Panc1 (cell line): ENCODE measurements at regions not wholly inside any gene's neighbourhood (a gene's known extent, or its start where the extent isn't known, plus 50 kb on each side); places are given as distances from the start of the nearest gene placed in this dataset.

Source experiments
- ATAC-seq: fragments of 200-7000 bp; cut with Tn5 transposase; 2 replicates; pipeline ENCODE4 v1.9.1; 2020; ENCODE audit warnings: mild to moderate bottlenecking, moderate library complexity
- BruUV-seq: library from RNA; stranded (reverse); fragments of 400-500 nt; replicated peaks from 2 replicates; lab custom pipeline; 2021; lab: Mats Ljungman, UMichigan
- CTCF ChIA-PET: fragments of 300-600 bp; sonication (Branson Sonifier 250); formaldehyde crosslinking; loops from one replicate; lab custom pipeline; 2022; ENCODE audit warnings: antibody characterized with exemption; lab: Charles Lee
- POLR2A ChIA-PET: fragments of 300-600 bp; sonication (Branson Sonifier 250); formaldehyde crosslinking; loops from one replicate; lab custom pipeline; 2022; ENCODE audit warnings: antibody characterized with exemption; lab: Charles Lee
- DNase-seq: peaks from one replicate; pipeline ENCODE4 v3.0.0-alpha.2; 2010; ENCODE audit warnings: low read depth, low spot score
- H3K27ac ChIP-seq: 2 replicates; pipeline ENCODE4 v1.5.1; 2011; ENCODE audit warnings: mild to moderate bottlenecking, low read length, inconsistent platforms
- H3K27me3 ChIP-seq: fragments of 200-500 bp; sonication (Bioruptor generic); 2 replicates; pipeline ENCODE4 v1.6.0; 2014; ENCODE audit warnings: low read length, inconsistent platforms; ENCODE audit not compliant: control insufficient read depth, insufficient read depth
- H3K36me3 ChIP-seq: fragments of 200-500 bp; sonication (Bioruptor generic); 2 replicates; pipeline ENCODE4 v1.5.1; 2014; ENCODE audit warnings: inconsistent platforms, mild to moderate bottlenecking, low read length, moderate library complexity; ENCODE audit not compliant: control insufficient read depth, insufficient read depth
- H3K4me1 ChIP-seq: 2 replicates; pipeline ENCODE4 v1.5.1; 2011; ENCODE audit warnings: inconsistent platforms, mild to moderate bottlenecking, low read length, moderate library complexity; ENCODE audit not compliant: control insufficient read depth, insufficient read depth
- H3K4me3 ChIP-seq, 2 experiments: 2 replicates each; pipeline ENCODE4 v1.5.1; 2011 to 2012; ENCODE audit warnings: low read depth in 2 of 2, low read length in 2 of 2, mild to moderate bottlenecking in 2 of 2, inconsistent platforms in 1 of 2, moderate library complexity in 1 of 2
- H3K9me3 ChIP-seq: fragments of 200-500 bp; sonication (Bioruptor generic); 2 replicates; pipeline ENCODE4 v1.5.1; 2014; ENCODE audit warnings: low read depth, mild to moderate bottlenecking, inconsistent platforms, low read length, moderate library complexity; ENCODE audit not compliant: control insufficient read depth, insufficient read depth
- POLR2AphosphoS5 ChIP-seq: IDR thresholded peaks from 2 replicates; pipeline ENCODE4 v1.6.1; 2012; ENCODE audit warnings: mild to moderate bottlenecking, low read depth, low read length, moderate library complexity
- SIN3A ChIP-seq: IDR thresholded peaks from 2 replicates; pipeline ENCODE4 v1.6.1; 2012; ENCODE audit warnings: low read depth, mild to moderate bottlenecking, low read length, moderate library complexity, borderline replicate concordance; ENCODE audit not compliant: insufficient read depth
- TCF7L2 ChIP-seq: IDR thresholded peaks from 2 replicates; pipeline ENCODE4 v1.6.1; 2011; ENCODE audit warnings: mild to moderate bottlenecking, low read depth, low read length, inconsistent platforms
- in situ Hi-C: cut with HindIII; loops from 2 replicates; pipeline ENCODE4 v1.10.0; 2016; ENCODE audit warnings: low sequenced_read_pairs, low pct_unique_long_range_greater_than_20kb
- intact Hi-C: fragments of 100-400 bp; cut with micrococcal nuclease; formaldehyde crosslinking; loops from one replicate; pipeline ENCODE4 v1.10.0; 2022; ENCODE audit not compliant: unreplicated experiment
- TF ChIP-seq, protein P1 (sequence below): fragments of 450-650 bp; IDR thresholded peaks from 2 replicates; pipeline ENCODE4 v1.5.1; 2017; ENCODE audit warnings: mild to moderate bottlenecking
- TF ChIP-seq, protein P2 (sequence below), 2 experiments: IDR thresholded peaks; 2 replicates each; pipeline ENCODE4 v1.6.1; 2011 to 2012; ENCODE audit warnings: low read depth in 2 of 2, control low read depth in 1 of 2, low read length in 1 of 2, mild to moderate bottlenecking in 1 of 2, moderate library complexity in 1 of 2; ENCODE audit not compliant: insufficient read depth in 1 of 2

GRCh38 chr7:115831371-115831770, 199.2 kb downstream of the TFEC start:
- BruUV-seq, result no TSS peak
- CTCF ChIA-PET, result no interaction called here

GRCh38 chr7:115827305-115828045, 203.1 kb downstream of the TFEC start:
- no peak for ATAC-seq
- H3K36me3 ChIP-seq, result no peaks in the 10 kb centered on the region
- H3K9me3 ChIP-seq, result no peaks in the 10 kb centered on the region
- intact Hi-C loops, result no loop called here
- CTCF ChIA-PET, result no interaction called here
- no peak for DNase-seq
- TF ChIP-seq POLR2AphosphoS5 (no peak), TCF7L2 (no peak), SIN3A (no peak)
- TF ChIP-seq, protein P1, sequence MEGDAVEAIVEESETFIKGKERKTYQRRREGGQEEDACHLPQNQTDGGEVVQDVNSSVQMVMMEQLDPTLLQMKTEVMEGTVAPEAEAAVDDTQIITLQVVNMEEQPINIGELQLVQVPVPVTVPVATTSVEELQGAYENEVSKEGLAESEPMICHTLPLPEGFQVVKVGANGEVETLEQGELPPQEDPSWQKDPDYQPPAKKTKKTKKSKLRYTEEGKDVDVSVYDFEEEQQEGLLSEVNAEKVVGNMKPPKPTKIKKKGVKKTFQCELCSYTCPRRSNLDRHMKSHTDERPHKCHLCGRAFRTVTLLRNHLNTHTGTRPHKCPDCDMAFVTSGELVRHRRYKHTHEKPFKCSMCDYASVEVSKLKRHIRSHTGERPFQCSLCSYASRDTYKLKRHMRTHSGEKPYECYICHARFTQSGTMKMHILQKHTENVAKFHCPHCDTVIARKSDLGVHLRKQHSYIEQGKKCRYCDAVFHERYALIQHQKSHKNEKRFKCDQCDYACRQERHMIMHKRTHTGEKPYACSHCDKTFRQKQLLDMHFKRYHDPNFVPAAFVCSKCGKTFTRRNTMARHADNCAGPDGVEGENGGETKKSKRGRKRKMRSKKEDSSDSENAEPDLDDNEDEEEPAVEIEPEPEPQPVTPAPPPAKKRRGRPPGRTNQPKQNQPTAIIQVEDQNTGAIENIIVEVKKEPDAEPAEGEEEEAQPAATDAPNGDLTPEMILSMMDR, result no peak
- TF ChIP-seq, protein P2, sequence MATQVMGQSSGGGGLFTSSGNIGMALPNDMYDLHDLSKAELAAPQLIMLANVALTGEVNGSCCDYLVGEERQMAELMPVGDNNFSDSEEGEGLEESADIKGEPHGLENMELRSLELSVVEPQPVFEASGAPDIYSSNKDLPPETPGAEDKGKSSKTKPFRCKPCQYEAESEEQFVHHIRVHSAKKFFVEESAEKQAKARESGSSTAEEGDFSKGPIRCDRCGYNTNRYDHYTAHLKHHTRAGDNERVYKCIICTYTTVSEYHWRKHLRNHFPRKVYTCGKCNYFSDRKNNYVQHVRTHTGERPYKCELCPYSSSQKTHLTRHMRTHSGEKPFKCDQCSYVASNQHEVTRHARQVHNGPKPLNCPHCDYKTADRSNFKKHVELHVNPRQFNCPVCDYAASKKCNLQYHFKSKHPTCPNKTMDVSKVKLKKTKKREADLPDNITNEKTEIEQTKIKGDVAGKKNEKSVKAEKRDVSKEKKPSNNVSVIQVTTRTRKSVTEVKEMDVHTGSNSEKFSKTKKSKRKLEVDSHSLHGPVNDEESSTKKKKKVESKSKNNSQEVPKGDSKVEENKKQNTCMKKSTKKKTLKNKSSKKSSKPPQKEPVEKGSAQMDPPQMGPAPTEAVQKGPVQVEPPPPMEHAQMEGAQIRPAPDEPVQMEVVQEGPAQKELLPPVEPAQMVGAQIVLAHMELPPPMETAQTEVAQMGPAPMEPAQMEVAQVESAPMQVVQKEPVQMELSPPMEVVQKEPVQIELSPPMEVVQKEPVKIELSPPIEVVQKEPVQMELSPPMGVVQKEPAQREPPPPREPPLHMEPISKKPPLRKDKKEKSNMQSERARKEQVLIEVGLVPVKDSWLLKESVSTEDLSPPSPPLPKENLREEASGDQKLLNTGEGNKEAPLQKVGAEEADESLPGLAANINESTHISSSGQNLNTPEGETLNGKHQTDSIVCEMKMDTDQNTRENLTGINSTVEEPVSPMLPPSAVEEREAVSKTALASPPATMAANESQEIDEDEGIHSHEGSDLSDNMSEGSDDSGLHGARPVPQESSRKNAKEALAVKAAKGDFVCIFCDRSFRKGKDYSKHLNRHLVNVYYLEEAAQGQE (IDR thresholded peaks at IDR 0.05; ENCODE audit: insufficient read depth in 1 of 2, low read depth in 2 of 2, low read length in 1 of 2), result no peak
- H3K4me3 ChIP-seq, result no peak overlapping the region
- in situ Hi-C loops, result no loop called here
- no peak overlapping the region for H3K27ac ChIP-seq
- POLR2A ChIA-PET, result no interaction called here
- H3K27me3 ChIP-seq, result no peaks in the 10 kb centered on the region
- no TSS peak for BruUV-seq
- no peaks in the 10 kb centered on the region for H3K4me1 ChIP-seq

More at GRCh38 chr7:115831371-115831770, 199.2 kb downstream of the TFEC start:
- Histone ChIP-seq H3K4me3 (no peak overlapping the region), H3K27me3 (no peaks in the 10 kb centered on the region), H3K27ac (no peak overlapping the region), H3K4me1 (no peaks in the 10 kb centered on the region), H3K36me3 (no peaks in the 10 kb centered on the region), H3K9me3 (no peaks in the 10 kb centered on the region)
- in situ Hi-C loops (no loop called here), intact Hi-C loops (no loop called here)
- DNase-seq, result no peak
- no peak for ATAC-seq
- TF ChIP-seq, protein P1, result no peak
- TF ChIP-seq, protein P2 (IDR thresholded peaks at IDR 0.05; ENCODE audit: insufficient read depth in 1 of 2, low read depth in 2 of 2, low read length in 1 of 2), result no peak
- TF ChIP-seq SIN3A (no peak), TCF7L2 (no peak), POLR2AphosphoS5 (no peak)
- POLR2A ChIA-PET, result no interaction called here
